Ectodermal cell (in vitro differentiated cells): ENCODE measurements at regions not wholly inside any gene's neighbourhood (a gene's known extent, or its start where the extent isn't known, plus 50 kb on each side); places are given as distances from the start of the nearest gene placed in this dataset.
"Not testable (repeated sequence)": the region's sequence is repeated elsewhere in the genome, so short reads cannot be mapped to it uniquely, and the experiment has no call there.

Experiments
- H3K27ac ChIP-seq: 2 replicates; pipeline ENCODE4 v1.7.0; 2013; ENCODE audit warnings: mild to moderate bottlenecking, low read depth, low read length; ENCODE audit not compliant: insufficient read depth, poor library complexity, severe bottlenecking
- H3K27me3 ChIP-seq: 2 replicates; pipeline ENCODE4 v1.7.0; 2013; ENCODE audit warnings: mild to moderate bottlenecking, low read length; ENCODE audit not compliant: insufficient read depth, control insufficient read depth, poor library complexity, severe bottlenecking
- H3K36me3 ChIP-seq: one replicate; pipeline ENCODE4 v1.7.0; 2013; ENCODE audit warnings: low read length; ENCODE audit not compliant: control insufficient read depth, insufficient read depth
- H3K4me1 ChIP-seq: one replicate; pipeline ENCODE4 v1.7.0; 2013; ENCODE audit warnings: low read length; ENCODE audit not compliant: control insufficient read depth, insufficient read depth
- H3K4me3 ChIP-seq: 2 replicates; pipeline ENCODE4 v1.7.0; 2013; ENCODE audit warnings: low read depth, low read length, control low read depth; ENCODE audit not compliant: insufficient read depth
- H3K9me3 ChIP-seq: 2 replicates; pipeline ENCODE4 v1.7.0; 2013; ENCODE audit warnings: mild to moderate bottlenecking, low read length, moderate library complexity; ENCODE audit not compliant: control insufficient read depth
- WGBS, 2 experiments: methylation state at CpG; one replicate each; pipeline ENCODE4 v1.1.7; 2013; ENCODE audit warnings: missing lambda C conversion rate in 2 of 2; 5-methylcytosine and 5-hydroxymethylcytosine counted together

DNA sequence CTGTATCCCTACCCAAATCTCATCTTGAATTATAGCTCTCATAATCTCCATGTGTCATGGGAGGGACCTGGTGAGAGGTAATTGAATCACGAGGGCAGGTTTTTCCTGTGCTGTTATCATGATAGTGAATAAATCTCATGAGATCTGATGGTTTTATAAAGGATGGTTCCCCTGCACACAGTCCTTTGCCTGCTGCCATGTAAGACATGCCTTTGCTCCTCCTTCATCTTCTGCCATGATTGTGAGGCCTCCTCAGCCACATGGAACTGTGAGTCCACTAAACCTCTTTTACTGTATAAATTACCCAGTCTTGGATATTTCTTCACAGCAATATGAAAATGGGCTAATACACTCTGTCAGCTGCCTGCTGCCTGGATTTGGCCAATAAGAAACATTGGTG lies 133.8 kb upstream of the POU3F1 start:
- not testable (repeated sequence) for H3K27me3 ChIP-seq, H3K4me3 ChIP-seq, H3K27ac ChIP-seq, H3K36me3 ChIP-seq, H3K9me3 ChIP-seq
- WGBS, 2 experiments: 81 to 100% methylated on average over 1 of the region's 1 CpG
- H3K4me1 ChIP-seq: peaks cover 11% of the 10 kb centered on the region

DNA sequence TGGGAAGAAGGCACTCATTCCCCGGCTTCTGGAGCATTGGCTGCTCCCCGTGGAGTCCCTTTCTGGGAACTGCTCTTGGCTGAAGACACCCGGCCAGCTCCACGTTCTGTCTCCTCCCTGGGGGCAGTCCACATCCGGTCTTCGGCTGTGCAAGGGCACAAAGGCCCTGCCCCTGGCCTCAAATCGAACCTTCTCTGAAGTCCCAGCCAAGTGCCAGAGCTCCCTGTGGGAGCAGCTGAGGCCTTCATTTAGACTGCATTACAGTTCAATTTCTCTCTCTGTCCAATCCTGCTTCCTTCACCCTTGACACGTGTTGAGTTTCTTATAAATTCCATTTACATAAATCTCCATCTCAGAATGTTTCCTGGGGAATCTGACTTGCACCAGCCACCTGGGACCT lies 132.9 kb upstream of the POU3F1 start:
- H3K4me1 ChIP-seq: peaks cover 11% of the 10 kb centered on the region
- WGBS, 2 experiments: 84 to 85% methylated on average over 8 of the region's 8 CpGs
- no peaks in the 10 kb centered on the region for H3K27me3 ChIP-seq
- no peak overlapping the region for H3K27ac ChIP-seq
- H3K36me3 ChIP-seq: no peaks in the 10 kb centered on the region
- no peak overlapping the region for H3K4me3 ChIP-seq
- H3K9me3 ChIP-seq: no peaks in the 10 kb centered on the region

DNA sequence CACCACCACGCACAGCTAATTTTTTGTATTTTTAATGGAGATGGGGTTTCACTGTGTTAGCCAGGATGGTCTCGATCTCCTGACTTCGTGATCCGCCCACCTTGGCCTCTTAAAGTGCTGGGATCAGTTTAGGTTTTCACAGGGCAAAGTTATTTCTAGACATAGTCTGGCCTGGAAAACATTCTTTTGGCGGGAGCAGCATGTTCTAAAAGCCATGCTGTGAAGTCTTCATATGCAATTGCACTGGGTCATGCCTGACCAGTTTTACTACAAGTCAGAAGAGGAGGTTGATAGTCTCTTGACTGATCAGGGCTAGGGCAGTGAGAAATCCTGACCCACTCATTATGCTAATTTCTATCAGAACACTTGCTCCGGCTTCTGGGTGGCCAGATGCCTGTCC lies 131.6 kb upstream of the POU3F1 start:
- WGBS, 2 experiments: 89 to 93% methylated on average over 6 of the region's 6 CpGs

DNA sequence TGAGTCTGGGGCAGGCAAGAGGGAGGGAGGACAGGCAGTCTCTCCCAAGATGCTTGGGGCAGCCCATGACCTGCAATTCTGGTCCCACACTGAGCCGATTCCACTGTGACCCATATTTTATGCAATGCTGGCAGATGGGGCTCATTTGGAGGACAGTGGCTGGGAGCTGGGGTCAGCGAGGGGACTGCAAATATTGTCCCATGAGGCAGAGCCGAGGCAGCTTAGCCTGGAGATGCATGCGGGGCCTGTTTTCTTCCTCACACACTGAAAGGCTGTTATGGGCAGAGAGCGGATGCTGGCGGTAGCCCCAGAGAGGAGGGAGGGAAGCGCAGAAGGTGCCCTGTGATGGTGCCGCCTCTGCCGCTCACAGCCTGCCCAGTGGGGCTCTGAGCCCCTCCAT lies 128.5 kb upstream of the POU3F1 start:
- Histone ChIP-seq H3K4me3 (no peak overlapping the region), H3K27me3 (no peaks in the 10 kb centered on the region), H3K36me3 (no peaks in the 10 kb centered on the region), H3K27ac (no peak overlapping the region), H3K4me1 (no peaks in the 10 kb centered on the region), H3K9me3 (no peaks in the 10 kb centered on the region)
- WGBS, 2 experiments: 93 to 95% methylated on average over 8 to 9 of the region's 9 CpGs

More for the DNA sequence above, 131.6 kb upstream of the POU3F1 start:
- Histone ChIP-seq H3K4me3 (no peak overlapping the region), H3K27me3 (no peaks in the 10 kb centered on the region), H3K36me3 (no peaks in the 10 kb centered on the region), H3K4me1 (peaks cover 8% of the 10 kb centered on the region), H3K27ac (no peak overlapping the region), H3K9me3 (no peaks in the 10 kb centered on the region)

DNA sequence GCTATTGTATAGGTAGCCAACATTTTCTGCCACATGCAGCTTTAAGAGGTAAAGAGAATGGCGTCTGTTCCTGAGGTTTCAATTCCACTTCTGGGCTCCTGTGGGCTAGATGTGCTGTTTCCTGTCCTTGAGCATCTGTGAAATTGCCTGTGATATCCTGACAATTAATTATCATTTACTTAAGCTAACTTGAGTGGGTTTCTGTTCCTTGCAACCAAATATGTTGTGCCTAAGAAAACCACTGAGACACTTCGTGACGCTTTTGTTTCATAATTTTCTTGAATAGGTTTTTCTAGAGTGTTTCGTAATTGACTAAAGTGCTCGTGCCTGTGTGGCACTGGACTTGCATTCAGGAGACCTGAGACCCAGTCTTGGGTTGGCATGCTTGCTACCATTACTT lies 127.3 kb upstream of the POU3F1 start:
- Histone ChIP-seq H3K27me3 (no peaks in the 10 kb centered on the region), H3K9me3 (no peaks in the 10 kb centered on the region), H3K4me1 (no peaks in the 10 kb centered on the region), H3K36me3 (no peaks in the 10 kb centered on the region), H3K4me3 (no peak overlapping the region), H3K27ac (no peak overlapping the region)
- 96 to 97% methylated on average over 5 of the region's 5 CpGs for WGBS, 2 experiments

DNA sequence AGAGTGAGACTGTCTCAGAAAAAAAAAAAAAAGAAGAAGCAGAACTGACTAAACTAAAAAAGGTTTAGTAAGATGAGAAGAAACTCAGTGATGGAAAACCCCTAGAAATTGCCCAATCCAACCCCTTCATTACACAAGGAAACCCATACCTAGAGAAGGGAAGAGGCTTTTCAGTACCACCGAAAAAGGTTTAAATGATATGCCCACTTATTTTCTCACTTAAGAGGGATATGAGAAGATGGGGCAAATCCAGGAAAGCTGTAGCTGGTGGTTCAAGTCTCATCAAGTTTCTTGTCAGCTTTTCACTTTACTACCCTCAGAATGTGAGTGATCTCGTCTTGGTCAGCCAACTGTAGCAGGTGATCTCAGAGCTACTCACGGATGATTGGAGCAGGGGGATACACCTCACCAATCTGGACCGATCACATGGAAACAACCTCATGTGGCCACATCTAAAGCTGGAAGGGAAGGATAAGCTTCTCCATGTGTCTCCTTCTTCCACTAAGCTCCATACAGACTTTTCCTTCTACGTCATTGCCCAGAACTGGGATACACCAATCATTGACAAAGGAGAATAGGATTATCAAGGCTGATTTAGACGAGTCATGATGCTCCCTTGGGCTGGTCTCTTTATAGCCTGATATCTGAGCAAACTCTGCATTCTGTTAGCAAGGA lies 126.7 kb upstream of the POU3F1 start:
- WGBS, 2 experiments: 83 to 87% methylated on average over 6 of the region's 6 CpGs
- no peaks in the 10 kb centered on the region for H3K4me1 ChIP-seq

DNA sequence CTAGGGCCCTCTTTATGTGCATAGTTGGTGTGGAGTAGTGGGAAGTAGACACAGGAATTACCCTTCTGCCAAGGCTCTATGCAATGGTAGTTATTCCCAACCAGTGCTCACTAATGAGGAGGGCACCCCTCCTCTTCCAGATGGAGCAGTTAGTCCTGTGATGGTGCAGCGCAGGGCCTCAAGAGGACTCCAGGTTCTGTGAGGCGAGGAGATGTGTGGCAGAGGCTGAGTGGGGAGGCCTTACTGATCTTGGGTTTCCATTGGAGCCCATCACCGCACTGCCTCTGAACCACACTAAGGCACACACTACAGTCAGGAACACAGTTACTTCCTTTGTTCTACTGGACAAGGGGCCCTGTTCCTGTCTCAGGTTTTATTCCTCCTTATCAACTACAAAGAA lies 122.5 kb upstream of the POU3F1 start:
- H3K4me3 ChIP-seq: no peak overlapping the region
- H3K27me3 ChIP-seq: no peaks in the 10 kb centered on the region
- no peaks in the 10 kb centered on the region for H3K4me1 ChIP-seq
- no peaks in the 10 kb centered on the region for H3K9me3 ChIP-seq
- 94 to 96% methylated on average over 3 of the region's 3 CpGs for WGBS, 2 experiments
- H3K36me3 ChIP-seq: no peaks in the 10 kb centered on the region
- H3K27ac ChIP-seq: no peak overlapping the region

More for the DNA sequence above, 126.7 kb upstream of the POU3F1 start:
- Histone ChIP-seq H3K27me3 (no peaks in the 10 kb centered on the region), H3K36me3 (no peaks in the 10 kb centered on the region), H3K4me3 (no peak overlapping the region), H3K27ac (no peak overlapping the region), H3K9me3 (no peaks in the 10 kb centered on the region)

DNA sequence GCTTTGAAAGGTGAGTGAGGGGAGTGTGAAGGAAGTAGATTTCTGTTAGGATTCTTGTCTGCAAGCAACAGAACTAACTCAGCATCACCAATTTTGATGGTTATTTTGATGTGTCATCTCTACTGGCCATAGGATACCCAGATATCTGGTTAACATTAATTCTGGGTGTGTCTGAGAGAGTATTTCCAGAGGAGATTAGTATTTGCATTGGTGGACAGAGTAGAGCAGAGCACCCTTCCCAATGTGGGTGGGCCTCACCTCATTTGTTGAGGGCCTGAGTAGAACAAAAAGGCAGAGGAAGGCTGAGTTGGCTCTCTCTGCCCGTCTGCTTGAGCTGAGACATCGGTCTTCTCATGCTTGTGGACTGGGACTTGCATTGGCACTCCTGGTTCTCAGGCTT lies 121.8 kb upstream of the POU3F1 start:
- 93 to 94% methylated on average over 2 of the region's 2 CpGs for WGBS, 2 experiments
- Histone ChIP-seq H3K9me3 (no peaks in the 10 kb centered on the region), H3K4me1 (no peaks in the 10 kb centered on the region), H3K4me3 (no peak overlapping the region), H3K27ac (no peak overlapping the region), H3K27me3 (no peaks in the 10 kb centered on the region), H3K36me3 (no peaks in the 10 kb centered on the region)

DNA sequence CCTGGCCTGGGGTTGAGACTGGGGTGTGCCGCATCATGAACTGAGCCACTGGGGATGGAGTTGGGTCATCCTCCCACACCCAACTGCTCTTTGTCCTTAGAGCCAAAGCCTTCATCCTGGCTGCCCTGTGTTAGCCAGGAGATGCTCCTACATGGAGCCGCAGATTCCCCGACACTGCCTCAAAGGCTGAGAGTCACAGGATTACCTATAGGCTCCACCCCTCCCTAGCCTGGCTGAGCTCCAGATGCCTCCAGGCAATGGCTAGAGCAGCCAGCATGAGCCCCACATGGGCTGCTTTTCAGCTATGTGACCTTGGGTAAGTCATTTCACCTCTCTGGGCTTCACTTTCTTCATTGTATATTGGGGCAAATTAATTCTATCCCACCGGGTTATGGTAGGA lies 119.9 kb upstream of the POU3F1 start:
- Histone ChIP-seq H3K9me3 (no peaks in the 10 kb centered on the region), H3K27ac (no peak overlapping the region), H3K4me3 (no peak overlapping the region), H3K4me1 (no peaks in the 10 kb centered on the region), H3K27me3 (no peaks in the 10 kb centered on the region), H3K36me3 (no peaks in the 10 kb centered on the region)
- 90 to 93% methylated on average over 4 of the region's 4 CpGs for WGBS, 2 experiments

DNA sequence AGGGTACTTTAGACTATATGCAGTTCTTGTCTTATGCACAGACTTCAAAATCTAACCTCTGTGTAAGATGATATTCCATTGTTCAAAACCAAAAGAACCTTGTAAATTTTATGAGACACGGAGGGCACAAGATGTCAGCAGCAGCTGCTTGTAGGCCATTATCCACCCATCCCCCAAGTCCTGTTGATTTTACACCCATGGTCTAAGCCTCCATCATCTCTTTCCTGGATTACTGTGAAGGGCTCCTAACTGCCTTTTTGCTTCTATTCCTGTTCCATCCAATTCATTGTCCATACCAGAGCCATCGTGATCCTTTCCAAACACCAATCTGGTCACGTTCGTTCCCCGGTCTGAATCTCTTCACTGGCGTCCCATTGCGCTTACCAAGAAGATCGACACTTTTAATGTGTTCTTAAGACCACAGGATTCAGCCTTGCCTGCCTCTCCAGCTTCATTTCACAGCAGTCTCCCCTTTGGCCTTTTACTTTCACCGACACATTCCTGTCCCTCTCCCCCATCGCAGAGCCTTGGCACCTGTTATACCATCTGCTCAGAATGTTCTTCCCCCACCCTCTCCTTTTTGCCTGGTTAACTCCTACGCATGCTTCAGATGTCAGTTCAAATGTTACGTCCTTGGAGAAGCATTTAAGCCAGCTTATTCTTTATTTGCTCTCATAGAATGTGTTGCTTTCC lies 107.3 kb upstream of the POU3F1 start:
- H3K4me1 ChIP-seq: peaks cover 4% of the 10 kb centered on the region
- no peaks in the 10 kb centered on the region for H3K27me3 ChIP-seq
- no peak overlapping the region for H3K27ac ChIP-seq
- WGBS, 2 experiments: 80 to 82% methylated on average over 12 of the region's 12 CpGs
- H3K9me3 ChIP-seq: no peaks in the 10 kb centered on the region
- H3K36me3 ChIP-seq: no peaks in the 10 kb centered on the region
- H3K4me3 ChIP-seq: no peak overlapping the region
